NCI-H82 (cell line): ENCODE measurements at regions not wholly inside any gene's neighbourhood (a gene's known extent, or its start where the extent isn't known, plus 50 kb on each side); places are given as distances from the start of the nearest gene placed in this dataset.
A peak's percentile ranks its signal among the peaks of the same experiment; 100 is the strongest.
"Not testable (repeated sequence)": the region's sequence is repeated elsewhere in the genome, so short reads cannot be mapped to it uniquely, and the experiment has no call there.

Source experiments
- DNase-seq: peaks from one replicate; lab custom pipeline; 2025; lab: John Stamatoyannopoulos, UW

DNA sequence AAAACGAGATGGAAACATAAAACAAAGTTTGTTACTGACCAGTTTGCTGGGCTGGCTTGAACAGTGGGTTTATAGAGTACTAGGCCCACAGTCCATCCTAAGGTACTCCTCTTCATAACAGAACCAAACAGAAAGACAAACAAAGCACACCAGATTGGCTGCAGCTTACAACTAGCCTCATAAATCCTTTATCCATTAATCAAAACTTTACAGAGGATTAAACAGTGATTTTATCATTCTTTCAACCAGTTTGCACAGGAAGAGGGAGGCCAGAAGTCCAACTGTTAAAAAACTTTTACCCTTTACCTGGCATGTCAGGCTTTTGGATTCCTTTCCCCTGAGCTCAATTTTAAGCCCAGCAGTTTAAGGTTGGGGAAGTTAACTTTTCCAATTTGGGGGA is 1467.6 kb downstream of the MAT2B start:
- DNase-seq, result peak; percentile 58

- no peak for DNase-seq
These were observed 1470.6 kb downstream of the MAT2B start for GRCh38 chr5:164975986-164976385.

DNA sequence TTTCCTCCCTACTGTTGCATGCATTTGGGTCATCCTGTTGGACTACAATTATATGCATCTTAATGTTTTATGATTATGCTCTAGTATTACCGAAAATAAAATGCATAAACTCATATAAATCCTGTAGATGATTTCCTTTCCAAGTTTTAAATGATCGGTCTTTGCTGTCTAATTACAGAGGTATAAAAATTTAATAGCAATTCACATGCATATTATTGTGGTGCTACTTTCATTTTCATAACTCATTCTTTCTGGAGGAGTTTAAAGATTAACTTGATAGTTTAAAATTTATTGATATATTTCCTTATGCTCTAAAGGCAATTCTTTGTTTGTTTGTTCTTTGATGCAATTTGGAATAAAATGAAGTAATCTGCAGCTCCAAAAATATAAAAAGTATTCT is 1475.1 kb downstream of the MAT2B start:
- DNase-seq, result no peak

- no peak for DNase-seq
These were observed 1492.7 kb downstream of the MAT2B start for GRCh38 chr5:164998142-164998541.

DNA sequence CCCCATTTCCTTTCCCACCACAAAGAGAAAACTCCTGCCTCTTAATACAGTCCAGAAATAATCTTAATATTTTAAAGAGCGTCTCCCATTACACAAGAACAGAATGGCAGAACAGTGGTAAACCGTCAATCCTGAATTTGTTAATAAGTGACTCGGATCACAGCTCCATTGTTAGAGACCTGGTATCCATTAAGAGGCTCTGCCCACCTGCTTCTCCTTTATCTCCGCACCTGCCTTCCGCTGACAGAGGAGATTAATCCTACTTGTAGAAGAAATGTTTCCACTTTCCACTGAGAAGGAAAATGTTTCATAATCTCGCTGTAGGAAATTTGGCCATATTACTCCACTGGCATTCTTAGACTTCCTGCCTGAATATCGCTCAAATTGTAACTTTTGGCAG is 1493.2 kb downstream of the MAT2B start:
- no peak for DNase-seq

GRCh38 chr5:165000479-165001190 is 1495.2 kb downstream of the MAT2B start:
- no peak for DNase-seq

- DNase-seq, result no peak
These were observed 1497.9 kb downstream of the MAT2B start for GRCh38 chr5:165003283-165003682.

GRCh38 chr5:165004175-165004574 is 1498.8 kb downstream of the MAT2B start:
- no peak for DNase-seq

GRCh38 chr5:165014439-165014838 is 1509.0 kb downstream of the MAT2B start:
- DNase-seq, result no peak

- no peak for DNase-seq
These were observed 1509.7 kb downstream of the MAT2B start for GRCh38 chr5:165015126-165015525.

- DNase-seq, result no peak
These were observed 1510.1 kb downstream of the MAT2B start for GRCh38 chr5:165015547-165015946.

DNA sequence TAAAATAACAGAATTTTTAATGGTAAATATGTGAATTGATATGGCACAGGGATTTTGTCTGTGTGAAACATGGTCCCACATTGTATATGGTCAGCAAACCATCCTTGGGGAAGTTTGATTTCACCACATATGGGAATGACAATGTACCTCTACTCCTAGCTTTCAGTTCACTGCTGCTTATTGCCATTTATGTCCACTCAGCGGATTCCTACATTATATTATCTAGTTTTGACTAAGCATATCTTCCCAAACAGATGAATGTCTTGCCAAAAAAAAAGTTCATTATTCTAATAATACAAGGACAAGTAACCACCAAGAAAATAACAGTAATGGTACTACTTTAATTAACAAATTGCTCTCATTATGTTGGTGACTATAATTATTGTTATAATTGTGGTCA is 1521.6 kb downstream of the MAT2B start:
- DNase-seq, result no peak

DNA sequence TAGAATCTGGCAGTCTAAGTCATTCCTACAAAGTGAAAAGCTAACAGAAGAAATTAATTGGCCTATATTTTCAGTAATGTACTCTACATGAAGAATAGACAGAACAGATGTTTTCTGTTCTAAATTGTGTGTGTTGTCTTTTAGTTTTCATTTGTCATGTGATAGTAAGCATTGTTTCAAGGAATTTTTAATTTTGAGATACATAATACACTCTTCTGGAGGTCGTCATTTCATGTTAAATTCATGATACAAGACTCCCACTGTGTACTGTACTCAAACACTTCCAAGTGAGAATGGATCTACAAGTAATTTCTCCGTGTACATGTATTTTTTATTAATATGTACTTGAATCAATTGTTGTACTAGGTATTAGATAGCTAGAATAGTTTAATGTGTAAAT is 1522.9 kb downstream of the MAT2B start:
- DNase-seq, result no peak

DNA sequence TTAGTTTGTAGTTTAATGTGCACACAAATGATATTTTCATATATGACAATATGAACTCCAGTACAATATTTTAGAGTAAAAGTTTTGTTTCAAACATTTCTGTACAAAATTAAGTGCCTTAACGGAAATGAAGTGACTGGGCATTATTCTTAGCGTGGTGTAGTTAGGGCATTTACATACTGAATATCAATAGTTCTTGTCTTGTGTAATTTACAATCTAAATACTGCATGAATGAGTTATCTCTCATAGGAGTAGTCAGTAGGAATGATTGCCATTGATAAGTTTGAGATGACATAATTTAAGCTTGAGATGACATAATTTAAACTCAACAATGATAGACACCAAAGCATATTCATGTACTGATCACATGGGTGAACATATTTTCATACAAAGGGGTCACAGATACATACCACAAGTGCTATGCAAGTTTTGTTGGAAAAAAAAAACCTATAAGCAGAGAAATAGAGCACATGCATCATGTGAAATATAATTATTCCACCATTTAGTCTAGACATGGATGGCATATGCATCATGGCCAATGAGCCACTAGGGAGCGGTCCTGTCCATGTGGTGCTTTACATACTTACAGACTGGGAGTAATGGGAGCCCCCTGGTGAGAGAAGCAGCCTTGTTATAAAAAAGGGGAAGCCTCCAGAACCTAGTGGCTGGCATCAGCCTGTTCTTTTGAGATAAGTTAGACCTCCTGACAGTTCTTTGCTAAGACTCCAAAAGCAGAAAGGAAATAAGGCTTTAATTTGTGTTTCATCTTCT is 1523.9 kb downstream of the MAT2B start:
- peak; percentile 79 for DNase-seq

- DNase-seq, result peak; percentile 17
These were observed 1525.6 kb downstream of the MAT2B start for GRCh38 chr5:165030971-165031370.

DNA sequence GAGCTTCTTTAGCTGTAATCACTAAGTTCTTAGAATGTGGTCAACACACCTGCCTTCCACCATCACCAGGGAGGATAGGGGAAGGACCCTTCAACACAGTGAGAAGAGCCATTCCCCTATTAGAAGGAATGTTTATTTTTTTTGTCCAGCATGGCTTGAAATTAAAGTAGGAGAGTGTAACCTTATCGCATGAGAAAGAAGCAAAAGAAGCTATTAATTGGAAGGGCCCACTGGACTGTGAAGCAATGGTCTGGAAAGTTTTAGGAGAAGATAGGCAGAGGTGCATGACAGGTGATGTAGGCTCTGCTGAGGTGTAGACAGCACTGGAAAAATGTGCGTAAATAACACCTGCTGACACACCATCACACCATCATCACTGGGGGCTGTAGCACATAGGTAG is 1526.0 kb downstream of the MAT2B start:
- DNase-seq, result no peak

DNA sequence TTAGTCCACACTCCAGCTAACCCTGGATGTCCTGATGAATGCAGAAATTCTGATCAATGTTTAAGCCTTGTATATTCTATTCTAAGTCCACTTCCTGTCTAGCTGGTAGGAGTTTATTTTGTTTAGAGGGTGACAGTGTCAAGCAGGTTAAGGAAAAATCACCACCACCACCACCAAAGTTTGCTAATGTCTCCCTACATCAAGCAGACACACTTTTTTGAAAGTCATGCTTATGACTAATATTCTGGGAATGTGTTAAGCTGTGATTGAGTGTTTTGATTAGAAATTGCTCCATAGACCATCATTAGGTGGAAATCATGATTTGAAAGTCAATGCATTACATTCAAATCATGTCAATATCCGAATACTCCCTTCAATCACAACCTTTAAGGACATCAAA is 1530.1 kb downstream of the MAT2B start:
- no peak for DNase-seq

DNA sequence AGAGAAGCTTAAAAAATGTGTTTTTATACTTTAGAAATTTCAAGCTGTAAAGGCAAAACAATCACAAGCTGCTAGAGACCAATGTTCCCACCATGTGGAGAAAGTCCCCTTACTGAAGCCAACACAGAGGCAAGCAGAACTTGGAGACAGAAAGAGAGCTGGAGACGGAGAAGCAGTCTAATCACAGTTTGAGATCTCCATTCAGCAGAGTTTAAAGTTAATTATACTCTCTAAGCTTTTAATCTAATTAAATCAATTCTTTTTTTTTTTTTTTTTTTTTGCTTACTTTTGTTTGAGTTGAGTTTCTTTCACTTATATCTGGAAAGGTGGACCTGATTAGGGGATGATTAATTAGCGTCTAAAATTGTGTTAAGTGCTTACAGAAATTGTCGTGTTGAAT is 1534.3 kb downstream of the MAT2B start:
- DNase-seq, result peak; percentile 69

- DNase-seq, result not testable (repeated sequence)
These were observed 1540.5 kb downstream of the MAT2B start for GRCh38 chr5:165045941-165046340.

DNA sequence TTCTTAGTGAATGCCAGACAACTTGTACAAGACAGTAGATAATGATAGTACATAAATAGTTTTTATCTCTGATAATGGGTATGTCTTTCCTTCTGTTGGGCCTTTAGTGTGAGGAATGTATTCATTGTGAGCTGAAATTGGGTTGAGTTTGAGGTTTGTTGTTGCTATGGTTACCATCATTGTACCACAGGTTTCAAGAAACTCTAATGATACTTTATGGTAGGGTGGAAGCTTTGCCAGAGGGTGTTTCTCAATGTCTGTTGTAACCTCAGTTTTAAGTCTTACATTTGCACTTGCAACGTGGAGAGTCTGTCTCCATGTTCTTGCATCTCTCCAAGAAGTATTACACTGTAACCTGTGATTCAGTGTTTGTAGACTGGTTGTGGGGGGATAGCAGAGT is 1550.1 kb downstream of the MAT2B start:
- DNase-seq, result no peak

GRCh38 chr5:165057145-165057544 is 1551.7 kb downstream of the MAT2B start:
- peak; percentile 64 for DNase-seq

GRCh38 chr5:165066751-165067385 is 1561.4 kb downstream of the MAT2B start:
- no peak for DNase-seq

GRCh38 chr5:165076686-165077085 is 1571.3 kb downstream of the MAT2B start:
- DNase-seq, result no peak
